ENCODE measurements at regions not wholly inside any gene's neighbourhood (a gene's known extent, or its start where the extent isn't known, plus 50 kb on each side); places are given as distances from the start of the nearest gene placed in this dataset.

DNA sequence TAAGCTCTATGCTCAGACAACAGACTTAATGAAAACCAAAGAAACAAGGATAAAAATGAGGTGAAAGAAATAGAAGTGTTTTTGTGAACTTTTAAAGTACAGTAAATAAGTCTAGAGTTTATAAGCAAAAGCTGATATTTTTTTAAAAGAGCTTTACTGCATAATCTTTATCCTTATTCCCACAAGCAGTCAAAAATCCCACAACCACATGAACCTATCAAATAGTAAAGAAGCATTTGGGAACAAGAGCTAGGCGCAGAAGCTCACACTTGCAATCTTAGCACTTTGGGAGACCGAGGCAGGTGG is 103.8 kb upstream of the TJP1 start:
- H3K27ac Mint-ChIP-seq (ENCODE audit: unreplicated experiment): peak overlapping the region; percentile 91
- peaks cover 2% of the 10 kb centered on the region for H3K27me3 Mint-ChIP-seq (ENCODE audit: unreplicated experiment)
- TF ChIP-seq, protein P1, sequence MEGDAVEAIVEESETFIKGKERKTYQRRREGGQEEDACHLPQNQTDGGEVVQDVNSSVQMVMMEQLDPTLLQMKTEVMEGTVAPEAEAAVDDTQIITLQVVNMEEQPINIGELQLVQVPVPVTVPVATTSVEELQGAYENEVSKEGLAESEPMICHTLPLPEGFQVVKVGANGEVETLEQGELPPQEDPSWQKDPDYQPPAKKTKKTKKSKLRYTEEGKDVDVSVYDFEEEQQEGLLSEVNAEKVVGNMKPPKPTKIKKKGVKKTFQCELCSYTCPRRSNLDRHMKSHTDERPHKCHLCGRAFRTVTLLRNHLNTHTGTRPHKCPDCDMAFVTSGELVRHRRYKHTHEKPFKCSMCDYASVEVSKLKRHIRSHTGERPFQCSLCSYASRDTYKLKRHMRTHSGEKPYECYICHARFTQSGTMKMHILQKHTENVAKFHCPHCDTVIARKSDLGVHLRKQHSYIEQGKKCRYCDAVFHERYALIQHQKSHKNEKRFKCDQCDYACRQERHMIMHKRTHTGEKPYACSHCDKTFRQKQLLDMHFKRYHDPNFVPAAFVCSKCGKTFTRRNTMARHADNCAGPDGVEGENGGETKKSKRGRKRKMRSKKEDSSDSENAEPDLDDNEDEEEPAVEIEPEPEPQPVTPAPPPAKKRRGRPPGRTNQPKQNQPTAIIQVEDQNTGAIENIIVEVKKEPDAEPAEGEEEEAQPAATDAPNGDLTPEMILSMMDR (IDR thresholded peaks at IDR 0.05; ENCODE audit: unreplicated experiment): no peak
- H3K4me1 Mint-ChIP-seq (ENCODE audit: unreplicated experiment): peaks cover 25% of the 10 kb centered on the region
- peak overlapping the region; percentile 74 for H3K4me3 Mint-ChIP-seq (ENCODE audit: unreplicated experiment)
- DNase-seq (ENCODE audit: low spot score): no peak
- H3K36me3 Mint-ChIP-seq (ENCODE audit: low read depth, unreplicated experiment): no peaks in the 10 kb centered on the region
- H3K9me3 Mint-ChIP-seq (ENCODE audit: unreplicated experiment): no peaks in the 10 kb centered on the region

DNA sequence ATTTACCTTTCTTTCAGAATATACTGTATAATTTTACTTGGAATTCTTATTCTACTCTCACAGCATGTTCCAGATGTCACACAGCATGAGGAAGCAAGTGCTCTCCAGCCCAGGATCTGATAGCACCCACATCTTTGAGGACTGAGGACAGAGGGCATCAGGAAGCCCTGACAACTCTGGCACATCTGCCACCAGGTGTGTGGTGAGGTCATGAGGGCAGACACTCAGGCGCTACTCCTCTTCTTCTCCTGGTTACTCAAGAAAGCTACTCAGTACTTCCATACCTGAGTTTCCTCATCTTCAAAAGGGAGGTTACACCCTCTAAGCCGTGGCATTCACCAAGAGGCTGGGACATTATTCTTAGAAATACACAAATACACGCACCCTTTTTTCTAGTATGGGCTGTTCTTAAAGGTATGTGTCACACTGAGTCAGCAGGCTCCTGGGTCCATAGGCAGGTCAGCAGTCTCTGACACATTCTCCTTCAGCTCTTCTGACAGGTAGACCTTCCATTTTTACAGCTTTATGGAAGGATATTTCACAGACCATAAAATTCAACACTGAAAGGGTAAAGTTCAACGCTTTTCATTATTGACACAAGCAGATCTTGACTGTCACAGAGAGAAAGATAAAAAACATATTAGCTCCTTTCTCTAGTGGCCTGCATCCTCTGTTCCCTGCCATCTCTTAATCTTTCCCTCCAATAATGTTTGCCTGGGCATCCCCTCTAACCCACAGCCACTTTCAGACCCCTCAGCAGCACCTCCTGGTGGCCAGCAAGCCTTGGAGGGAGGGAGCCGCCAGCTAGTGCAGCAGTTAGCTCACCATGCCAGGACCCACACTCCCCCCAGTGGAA is 103.2 kb upstream of the TJP1 start:
- peak; percentile 94 for DNase-seq (ENCODE audit: low spot score)
- H3K36me3 Mint-ChIP-seq (ENCODE audit: low read depth, unreplicated experiment): no peaks in the 10 kb centered on the region
- peak overlapping the region; percentile 91 for H3K27ac Mint-ChIP-seq (ENCODE audit: unreplicated experiment)
- peak overlapping the region; percentile 74 for H3K4me3 Mint-ChIP-seq (ENCODE audit: unreplicated experiment)
- no peaks in the 10 kb centered on the region for H3K9me3 Mint-ChIP-seq (ENCODE audit: unreplicated experiment)
- H3K27me3 Mint-ChIP-seq (ENCODE audit: unreplicated experiment): peaks cover 3% of the 10 kb centered on the region
- TF ChIP-seq, protein P1 (IDR thresholded peaks at IDR 0.05; ENCODE audit: unreplicated experiment): peak; percentile 76
- peaks cover 31% of the 10 kb centered on the region for H3K4me1 Mint-ChIP-seq (ENCODE audit: unreplicated experiment)

DNA sequence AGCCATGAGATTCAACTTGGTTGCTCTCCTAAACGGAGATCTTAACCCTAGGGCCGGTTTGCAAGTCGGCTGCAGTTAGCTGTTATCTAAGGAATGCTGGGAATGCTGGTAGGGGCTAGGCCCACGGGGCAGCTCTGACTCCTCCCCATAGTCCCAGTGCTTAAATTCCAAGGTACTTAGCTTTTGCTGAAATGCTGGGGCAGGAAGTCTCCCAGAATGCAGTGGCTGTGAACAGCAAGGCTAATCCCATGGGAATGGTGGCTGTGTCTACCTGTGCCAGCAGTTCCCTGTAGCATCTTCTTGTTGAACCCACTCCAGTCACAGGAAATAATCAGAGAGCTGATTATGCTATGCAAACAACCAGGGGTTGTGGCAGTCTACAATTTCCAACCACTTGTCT is 102.5 kb upstream of the TJP1 start:
- no peaks in the 10 kb centered on the region for H3K9me3 Mint-ChIP-seq (ENCODE audit: unreplicated experiment)
- DNase-seq (ENCODE audit: low spot score): peak; percentile 56
- H3K4me3 Mint-ChIP-seq (ENCODE audit: unreplicated experiment): no peak overlapping the region
- peak overlapping the region; percentile 80 for H3K27ac Mint-ChIP-seq (ENCODE audit: unreplicated experiment)
- no peaks in the 10 kb centered on the region for H3K36me3 Mint-ChIP-seq (ENCODE audit: low read depth, unreplicated experiment)
- TF ChIP-seq, protein P1 (IDR thresholded peaks at IDR 0.05; ENCODE audit: unreplicated experiment): no peak
- peaks cover 34% of the 10 kb centered on the region for H3K4me1 Mint-ChIP-seq (ENCODE audit: unreplicated experiment)
- peaks cover 3% of the 10 kb centered on the region for H3K27me3 Mint-ChIP-seq (ENCODE audit: unreplicated experiment)

DNA sequence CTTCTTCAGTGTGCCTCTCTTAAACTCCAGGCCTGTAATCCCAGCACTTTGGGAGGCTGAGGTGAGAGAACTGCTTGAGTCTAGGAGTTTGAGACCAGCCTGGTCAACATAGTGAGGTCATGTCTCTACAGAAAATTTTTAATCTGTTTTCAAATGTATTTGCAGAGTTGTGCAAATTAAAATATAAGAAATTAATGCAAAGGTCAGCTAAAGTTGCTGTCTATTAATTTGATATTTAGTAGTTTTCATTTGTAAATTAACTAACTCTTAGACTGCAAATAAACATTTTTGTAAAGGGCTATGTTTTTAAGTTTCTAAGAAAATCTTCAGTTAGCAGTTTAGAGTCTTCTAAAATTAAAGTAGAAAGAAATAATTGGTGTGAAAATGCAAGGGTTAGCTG is 99.9 kb upstream of the TJP1 start:
- DNase-seq (ENCODE audit: low spot score): no peak
- Mint-ChIP-seq H3K27me3 (ENCODE audit: unreplicated experiment) (peaks cover 3% of the 10 kb centered on the region), H3K4me3 (ENCODE audit: unreplicated experiment) (no peak overlapping the region), H3K4me1 (ENCODE audit: unreplicated experiment) (peaks cover 41% of the 10 kb centered on the region), H3K27ac (ENCODE audit: unreplicated experiment) (peak overlapping the region; percentile 34), H3K36me3 (ENCODE audit: low read depth, unreplicated experiment) (no peaks in the 10 kb centered on the region), H3K9me3 (ENCODE audit: unreplicated experiment) (no peaks in the 10 kb centered on the region)
- TF ChIP-seq, protein P1 (IDR thresholded peaks at IDR 0.05; ENCODE audit: unreplicated experiment): no peak

DNA sequence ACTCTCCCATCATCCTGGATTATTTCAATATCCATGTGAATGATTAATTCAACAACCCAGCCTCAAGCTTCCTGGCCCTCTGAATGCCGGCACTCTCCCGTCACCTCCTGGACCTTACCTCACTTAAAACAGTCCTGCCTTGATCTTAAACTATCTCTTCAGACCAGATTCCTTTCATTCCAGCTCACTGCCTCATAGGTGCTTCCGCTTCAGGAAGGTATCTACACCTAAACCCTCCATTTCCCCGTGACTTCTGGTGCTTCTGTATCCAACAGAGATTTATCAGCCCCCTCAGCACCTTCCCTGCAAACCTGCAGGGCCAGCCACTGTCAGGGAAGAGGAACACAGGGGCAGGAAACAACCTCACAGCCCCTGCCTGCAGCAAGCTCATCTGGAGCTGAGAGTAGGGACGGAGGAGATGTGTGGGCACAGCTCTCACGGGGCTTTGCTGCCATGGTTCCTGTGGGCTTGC is 98.9 kb upstream of the TJP1 start:
- H3K36me3 Mint-ChIP-seq (ENCODE audit: low read depth, unreplicated experiment): no peaks in the 10 kb centered on the region
- H3K27me3 Mint-ChIP-seq (ENCODE audit: unreplicated experiment): peaks cover 3% of the 10 kb centered on the region
- peak overlapping the region; percentile 14 for H3K4me3 Mint-ChIP-seq (ENCODE audit: unreplicated experiment)
- H3K9me3 Mint-ChIP-seq (ENCODE audit: unreplicated experiment): no peaks in the 10 kb centered on the region
- TF ChIP-seq, protein P1 (IDR thresholded peaks at IDR 0.05; ENCODE audit: unreplicated experiment): no peak
- peak overlapping the region; percentile 34 for H3K27ac Mint-ChIP-seq (ENCODE audit: unreplicated experiment)
- peaks cover 41% of the 10 kb centered on the region for H3K4me1 Mint-ChIP-seq (ENCODE audit: unreplicated experiment)
- DNase-seq (ENCODE audit: low spot score): peak; percentile 32
